GM10266 (cell line): ENCODE measurements at regions not wholly inside any gene's neighbourhood (a gene's known extent, or its start where the extent isn't known, plus 50 kb on each side); places are given as distances from the start of the nearest gene placed in this dataset.

Experiments
- DNase-seq: peaks from one replicate; pipeline ENCODE4 v3.0.0; 2012; ENCODE audit errors: extremely low spot score
- CTCF ChIP-seq: IDR thresholded peaks from 2 replicates; pipeline ENCODE4 v1.5.1; 2012; ENCODE audit warnings: mild to moderate bottlenecking, low read depth; ENCODE audit not compliant: control insufficient read depth, insufficient read depth; ENCODE audit errors: missing control alignments

DNA sequence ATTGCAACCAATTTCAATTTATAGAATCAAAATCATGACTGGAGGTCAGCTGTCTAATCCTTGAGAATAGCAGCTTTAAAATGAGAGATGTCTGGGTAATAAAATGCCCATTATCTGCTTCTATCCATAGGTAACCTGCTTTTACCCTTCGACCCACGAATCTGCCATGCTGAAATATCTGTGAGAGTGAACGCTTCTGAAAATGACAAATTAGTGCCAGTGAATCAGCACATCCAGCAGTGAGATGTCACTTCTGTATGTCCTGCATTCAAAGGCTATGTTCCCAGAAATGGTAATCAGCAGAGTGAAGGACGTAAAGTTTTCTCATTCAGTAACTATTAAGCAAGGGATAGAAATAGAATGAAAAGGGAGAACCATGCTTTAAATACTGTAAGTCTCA, 532.4 kb upstream of the ITGA1 start:
- no peak for DNase-seq
- no peak for TF ChIP-seq CTCF

- TF ChIP-seq CTCF = no peak
- no peak for DNase-seq
Measured at GRCh38 chr5:52262844-52263243, 524.9 kb upstream of the ITGA1 start.

DNA sequence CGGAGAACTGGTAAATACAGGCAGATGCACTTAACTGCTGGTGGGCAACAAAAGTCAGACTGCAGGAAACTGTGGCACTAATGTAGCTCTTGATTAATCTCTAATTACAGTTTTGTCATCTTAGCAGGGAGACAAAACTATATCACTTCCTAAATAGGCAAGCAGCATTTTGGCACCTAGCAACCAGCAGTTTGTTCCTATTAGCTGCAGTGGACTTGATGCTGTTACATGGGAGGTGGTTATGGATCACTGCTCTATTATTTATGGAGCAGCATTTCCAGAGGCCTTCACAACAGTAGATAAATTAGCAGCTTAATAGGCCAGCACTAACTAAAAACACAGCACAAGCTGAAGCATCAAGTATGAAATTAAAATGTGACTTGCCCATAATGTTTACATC, 518.3 kb upstream of the ITGA1 start:
- no peak for TF ChIP-seq CTCF
- DNase-seq = no peak

DNA sequence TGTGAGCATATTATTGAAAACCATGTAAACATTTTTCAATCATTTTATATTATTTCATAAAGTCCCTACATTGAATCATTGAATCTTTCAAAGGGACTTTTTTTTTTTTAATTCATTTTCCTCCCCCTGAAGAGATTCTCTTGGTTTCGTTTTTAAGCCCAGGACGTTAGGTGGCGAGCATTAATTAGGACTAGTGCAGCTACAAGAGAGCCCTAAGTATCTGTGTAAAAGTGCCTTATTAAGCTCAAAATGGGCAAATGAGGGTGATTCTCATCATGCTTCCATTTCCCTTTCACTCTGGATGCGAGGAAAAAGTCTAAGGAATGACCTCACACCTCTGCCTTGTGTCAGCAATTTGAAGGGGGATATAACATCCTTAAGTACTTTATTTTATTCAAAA, 517.9 kb upstream of the ITGA1 start:
- DNase-seq = no peak
- no peak for TF ChIP-seq CTCF

DNA sequence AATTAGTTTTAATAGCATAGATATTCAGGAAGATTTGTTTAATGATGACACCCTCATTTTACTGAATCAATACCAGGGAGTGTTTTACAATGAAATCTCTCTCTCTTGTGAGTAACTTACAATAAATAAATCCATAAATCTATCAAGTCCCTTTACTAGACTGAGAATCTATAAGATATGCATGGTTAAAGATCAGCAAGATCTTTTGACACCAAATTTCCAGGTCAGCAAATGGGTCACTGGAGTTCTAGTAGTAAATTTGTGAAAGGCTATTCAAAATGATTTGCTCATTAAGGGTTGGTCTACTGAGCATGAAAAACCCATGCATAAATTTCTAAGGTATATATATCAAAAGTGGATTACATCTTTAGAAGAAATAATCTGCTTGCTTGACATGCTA, 512.1 kb upstream of the ITGA1 start:
- DNase-seq = no peak
- no peak for TF ChIP-seq CTCF

- no peak for TF ChIP-seq CTCF
- no peak for DNase-seq
Measured at GRCh38 chr5:52277101-52277500, 510.6 kb upstream of the ITGA1 start.

GRCh38 chr5:52282647-52283046, 505.1 kb upstream of the ITGA1 start:
- no peak for TF ChIP-seq CTCF
- DNase-seq = no peak

DNA sequence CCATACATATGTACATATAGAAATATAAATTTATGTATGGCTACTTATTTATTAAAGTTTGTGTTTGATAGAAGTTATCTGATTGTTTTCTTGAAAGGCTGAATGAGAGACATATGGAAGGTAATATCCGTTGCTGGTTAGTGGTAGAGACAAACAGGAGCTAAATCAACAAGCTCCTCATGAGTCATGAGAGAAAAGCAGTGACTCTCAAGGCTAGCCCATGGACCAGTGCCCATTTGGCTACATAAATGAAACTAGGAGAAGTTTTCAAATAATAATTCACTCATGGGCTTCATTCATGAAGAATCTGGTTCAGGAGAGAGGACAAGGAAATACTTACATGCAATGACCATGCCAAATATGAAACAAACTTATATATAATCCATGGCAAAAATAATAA, 504.5 kb upstream of the ITGA1 start:
- TF ChIP-seq CTCF = no peak
- no peak for DNase-seq
